ENCODE measurements at regions not wholly inside any gene's neighbourhood (a gene's known extent, or its start where the extent isn't known, plus 50 kb on each side); places are given as distances from the start of the nearest gene placed in this dataset.

- no TSS peak for BruUV-seq (replicated peaks)
- H3K27me3 Mint-ChIP-seq (ENCODE audit: insufficient read depth, unreplicated experiment) = peaks cover 8% of the 10 kb centered on the region
Observed at GRCh38 chr10:89080660-89081059, 90.1 kb downstream of the FAS start.

DNA sequence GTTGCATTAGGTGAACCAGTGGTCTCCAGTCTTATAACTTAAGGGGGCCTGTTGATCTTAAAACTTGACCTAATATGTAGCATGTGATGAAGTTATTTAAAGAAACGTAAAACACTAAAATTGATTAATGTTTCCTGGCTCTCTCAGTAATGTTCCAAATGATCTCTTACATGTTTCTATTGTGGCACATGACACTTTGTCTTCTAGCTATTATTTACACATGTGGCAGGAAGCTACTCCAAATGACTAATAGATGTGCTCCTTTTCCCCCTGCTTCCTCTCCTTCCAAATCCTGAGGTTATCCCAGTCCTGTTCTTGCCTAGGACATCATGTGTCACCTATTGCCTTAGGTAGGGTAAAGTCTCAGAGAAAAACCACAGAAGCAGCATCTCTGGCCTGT lies 89.4 kb downstream of the FAS start:
- CTCF ChIA-PET = no interaction called here
- no TSS peak for BruUV-seq (replicated peaks)
- intact Hi-C loops (cut with micrococcal nuclease; ENCODE audit: unreplicated experiment) = no loop called here
- no peaks in the 10 kb centered on the region for H3K4me1 Mint-ChIP-seq (ENCODE audit: low read depth, unreplicated experiment)
- no peak for DNase-seq
- H3K36me3 ChIP-seq (ENCODE audit: control insufficient read depth, insufficient read depth, low read length) = no peaks in the 10 kb centered on the region
- no peak overlapping the region for H3K27ac Mint-ChIP-seq (ENCODE audit: unreplicated experiment)
- peaks cover 8% of the 10 kb centered on the region for H3K27me3 Mint-ChIP-seq (ENCODE audit: insufficient read depth, unreplicated experiment)
- H3K27me3 ChIP-seq (replicated peaks; ENCODE audit: control insufficient read depth, insufficient read depth, low read length) = no peaks in the 10 kb centered on the region
- H3K36me3 Mint-ChIP-seq (ENCODE audit: insufficient read depth, unreplicated experiment) = no peaks in the 10 kb centered on the region
- TF ChIP-seq, protein P1, sequence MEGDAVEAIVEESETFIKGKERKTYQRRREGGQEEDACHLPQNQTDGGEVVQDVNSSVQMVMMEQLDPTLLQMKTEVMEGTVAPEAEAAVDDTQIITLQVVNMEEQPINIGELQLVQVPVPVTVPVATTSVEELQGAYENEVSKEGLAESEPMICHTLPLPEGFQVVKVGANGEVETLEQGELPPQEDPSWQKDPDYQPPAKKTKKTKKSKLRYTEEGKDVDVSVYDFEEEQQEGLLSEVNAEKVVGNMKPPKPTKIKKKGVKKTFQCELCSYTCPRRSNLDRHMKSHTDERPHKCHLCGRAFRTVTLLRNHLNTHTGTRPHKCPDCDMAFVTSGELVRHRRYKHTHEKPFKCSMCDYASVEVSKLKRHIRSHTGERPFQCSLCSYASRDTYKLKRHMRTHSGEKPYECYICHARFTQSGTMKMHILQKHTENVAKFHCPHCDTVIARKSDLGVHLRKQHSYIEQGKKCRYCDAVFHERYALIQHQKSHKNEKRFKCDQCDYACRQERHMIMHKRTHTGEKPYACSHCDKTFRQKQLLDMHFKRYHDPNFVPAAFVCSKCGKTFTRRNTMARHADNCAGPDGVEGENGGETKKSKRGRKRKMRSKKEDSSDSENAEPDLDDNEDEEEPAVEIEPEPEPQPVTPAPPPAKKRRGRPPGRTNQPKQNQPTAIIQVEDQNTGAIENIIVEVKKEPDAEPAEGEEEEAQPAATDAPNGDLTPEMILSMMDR (IDR thresholded peaks at IDR 0.05; ENCODE audit: insufficient read depth in 1 of 2, low read depth in 1 of 2, low read length in 1 of 2, severe bottlenecking in 1 of 2, unreplicated experiment in 1 of 2) = no peak
- H3K4me1 ChIP-seq = no peaks in the 10 kb centered on the region
- POLR2A ChIA-PET = no interaction called here
- H3K4me3 ChIP-seq (ENCODE audit: low read depth, low read length) = no peak overlapping the region
- H3K4me3 Mint-ChIP-seq (ENCODE audit: unreplicated experiment) = no peak overlapping the region
- H3K9me3 Mint-ChIP-seq (ENCODE audit: unreplicated experiment) = no peaks in the 10 kb centered on the region
- no peaks in the 10 kb centered on the region for H3K9me3 ChIP-seq

More at GRCh38 chr10:89080660-89081059, 90.1 kb downstream of the FAS start:
- no peak overlapping the region for H3K4me3 Mint-ChIP-seq (ENCODE audit: unreplicated experiment)
- no peak overlapping the region for H3K4me3 ChIP-seq (ENCODE audit: low read depth, low read length)
- no peaks in the 10 kb centered on the region for H3K27me3 ChIP-seq (replicated peaks; ENCODE audit: control insufficient read depth, insufficient read depth, low read length)
- no peaks in the 10 kb centered on the region for H3K36me3 Mint-ChIP-seq (ENCODE audit: insufficient read depth, unreplicated experiment)
- ChIA-PET POLR2A (no interaction called here), CTCF (no interaction called here)
- no peaks in the 10 kb centered on the region for H3K4me1 ChIP-seq
- TF ChIP-seq, protein P1 (IDR thresholded peaks at IDR 0.05; ENCODE audit: insufficient read depth in 1 of 2, low read depth in 1 of 2, low read length in 1 of 2, severe bottlenecking in 1 of 2, unreplicated experiment in 1 of 2) = no peak
- H3K36me3 ChIP-seq (ENCODE audit: control insufficient read depth, insufficient read depth, low read length) = no peaks in the 10 kb centered on the region
- intact Hi-C loops (cut with micrococcal nuclease; ENCODE audit: unreplicated experiment) = no loop called here
- H3K4me1 Mint-ChIP-seq (ENCODE audit: low read depth, unreplicated experiment) = no peaks in the 10 kb centered on the region
- no peaks in the 10 kb centered on the region for H3K9me3 Mint-ChIP-seq (ENCODE audit: unreplicated experiment)
- no peak overlapping the region for H3K27ac Mint-ChIP-seq (ENCODE audit: unreplicated experiment)
- no peaks in the 10 kb centered on the region for H3K9me3 ChIP-seq
- no peak for DNase-seq

DNA sequence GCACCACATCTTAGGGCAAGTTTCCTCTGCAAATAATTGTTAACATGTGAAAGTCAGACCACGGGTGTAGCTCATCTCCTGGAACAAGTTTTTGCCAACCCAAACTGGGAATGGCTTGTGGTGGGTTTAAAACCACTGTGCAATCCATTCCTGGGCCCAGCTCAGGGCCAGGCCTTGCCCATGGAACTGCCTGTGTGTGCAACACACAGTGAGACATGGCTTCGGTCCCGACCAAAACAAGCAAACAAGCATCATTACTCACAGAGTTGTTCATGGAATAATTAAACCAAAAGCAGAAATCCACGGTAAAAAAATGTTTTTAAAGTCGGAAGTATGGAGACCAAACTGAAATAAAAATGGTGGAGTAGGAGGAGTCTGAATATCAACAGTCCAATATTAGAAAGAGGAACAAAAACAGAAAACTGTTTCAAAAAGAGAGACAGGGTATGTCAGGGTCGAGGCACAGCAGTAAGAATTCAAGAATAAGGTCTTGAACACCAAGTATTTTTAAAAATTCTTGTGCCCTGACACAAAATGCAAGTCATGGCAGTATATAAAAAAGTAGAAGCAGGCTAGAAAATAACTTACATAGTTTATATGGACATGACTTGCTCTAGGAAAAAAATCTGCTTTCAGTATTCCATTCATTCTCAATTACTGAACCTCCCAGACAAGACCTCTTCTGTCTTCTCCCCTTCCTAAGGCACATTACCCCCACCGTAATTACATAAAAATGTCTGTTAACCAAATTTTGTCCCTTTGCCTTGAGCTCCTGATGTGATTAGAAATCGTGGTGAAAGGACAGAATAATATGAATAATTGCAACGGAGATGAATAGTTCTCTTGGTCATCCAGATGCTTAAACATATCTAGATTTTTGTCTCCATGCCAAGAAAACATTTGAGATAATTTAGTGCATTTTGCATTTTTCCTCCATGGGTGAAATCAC lies 88.4 kb downstream of the FAS start:
- ChIA-PET CTCF (no interaction called here), POLR2A (no interaction called here)
- H3K4me1 Mint-ChIP-seq (ENCODE audit: low read depth, unreplicated experiment) = no peaks in the 10 kb centered on the region
- Histone ChIP-seq H3K9me3 (no peaks in the 10 kb centered on the region), H3K4me1 (no peaks in the 10 kb centered on the region), H3K36me3 (ENCODE audit: control insufficient read depth, insufficient read depth, low read length) (no peaks in the 10 kb centered on the region), H3K27me3 (replicated peaks; ENCODE audit: control insufficient read depth, insufficient read depth, low read length) (no peaks in the 10 kb centered on the region), H3K4me3 (ENCODE audit: low read depth, low read length) (no peak overlapping the region)
- no peak overlapping the region for H3K27ac Mint-ChIP-seq (ENCODE audit: unreplicated experiment)
- no peak overlapping the region for H3K4me3 Mint-ChIP-seq (ENCODE audit: unreplicated experiment)
- DNase-seq = no peak
- TF ChIP-seq, protein P1 (IDR thresholded peaks at IDR 0.05; ENCODE audit: insufficient read depth in 1 of 2, low read depth in 1 of 2, low read length in 1 of 2, severe bottlenecking in 1 of 2, unreplicated experiment in 1 of 2) = no peak
- H3K36me3 Mint-ChIP-seq (ENCODE audit: insufficient read depth, unreplicated experiment) = no peaks in the 10 kb centered on the region
- H3K9me3 Mint-ChIP-seq (ENCODE audit: unreplicated experiment) = no peaks in the 10 kb centered on the region
- intact Hi-C loops (cut with micrococcal nuclease; ENCODE audit: unreplicated experiment) = no loop called here
- BruUV-seq (replicated peaks) = no TSS peak
- peaks cover 15% of the 10 kb centered on the region for H3K27me3 Mint-ChIP-seq (ENCODE audit: insufficient read depth, unreplicated experiment)
